Right atrium auricular region (tissue), 2 donors: ENCODE measurements at regions not wholly inside any gene's neighbourhood (a gene's known extent, or its start where the extent isn't known, plus 50 kb on each side); places are given as distances from the start of the nearest gene placed in this dataset.
A peak's percentile ranks its signal among the peaks of the same experiment; 100 is the strongest.

ENCODE experiments used
- DNase-seq: peaks from one replicate; pipeline ENCODE4 v3.0.0-alpha.2; 2019; ENCODE audit warnings: low spot score
- H3K27ac ChIP-seq, 2 donors: fragments of 200-600 bp; sonication (generic); 1 replicate in 1 of 2; 2 replicates in 1 of 2; pipeline ENCODE4 v1.5.1; 2016 to 2019
- H3K27me3 ChIP-seq, 2 donors: fragments of 200-600 bp; sonication (generic); one replicate each; pipeline versions ENCODE4 v1.5.1 to v1.6.0; 2017 to 2019
- H3K36me3 ChIP-seq: fragments of 200-600 bp; sonication (generic); one replicate; pipeline ENCODE4 v1.5.1; 2016
- H3K4me1 ChIP-seq, 2 donors: fragments of 200-600 bp; sonication (generic); one replicate each; pipeline versions ENCODE4 v1.5.1 to v1.6.0; 2017 to 2019
- H3K4me3 ChIP-seq, 2 donors: fragments of 200-600 bp; sonication (generic); 1 replicate in 1 of 2; 2 replicates in 1 of 2; pipeline ENCODE4 v1.5.1; 2017 to 2019; ENCODE audit warnings: mild to moderate bottlenecking in 1 of 2, moderate library complexity in 1 of 2
- H3K9me3 ChIP-seq, 2 donors: fragments of 200-600 bp; sonication (generic); one replicate each; pipeline ENCODE4 v1.5.1; 2019
- CTCF ChIP-seq, 2 donors: fragments of 200-600 bp; sonication (generic); IDR thresholded peaks; one replicate each; pipeline ENCODE4 v1.5.1; 2019; ENCODE audit warnings: antibody characterized with exemption in 2 of 2

- TF ChIP-seq CTCF (IDR thresholded peaks at IDR 0.05), result no peak
- Histone ChIP-seq H3K4me1 (peaks cover 0 to 5% of the 10 kb centered on the region in 2 donors), H3K36me3 (no peaks in the 10 kb centered on the region), H3K27me3 (no peaks in the 10 kb centered on the region), H3K4me3 (no peak overlapping the region), H3K9me3 (no peaks in the 10 kb centered on the region), H3K27ac (peak overlapping the region; percentile 30 to 39)
- DNase-seq, result no peak
Observed at GRCh38 chr1:244137725-244138124, 86.6 kb downstream of the ZBTB18 start.

DNA sequence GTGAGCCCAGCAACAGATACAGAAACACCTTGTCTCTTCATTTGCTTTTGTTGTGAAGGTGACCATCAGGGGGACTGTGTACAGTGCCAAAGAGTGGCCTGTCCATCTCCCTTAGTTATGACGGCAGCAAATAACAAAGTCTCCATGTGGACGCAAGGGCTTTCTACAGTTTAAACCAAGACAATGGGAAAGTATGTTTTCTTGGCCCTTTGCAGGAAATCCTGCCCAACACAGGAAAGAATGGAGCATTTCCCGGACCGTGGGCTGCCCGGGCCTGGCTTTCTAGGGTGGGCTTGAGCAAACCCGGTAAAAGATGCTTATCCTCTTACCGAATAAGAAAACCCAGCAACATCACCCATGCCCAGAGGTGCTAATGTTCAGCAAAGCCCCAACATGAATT, 87.3 kb downstream of the ZBTB18 start:
- TF ChIP-seq CTCF (IDR thresholded peaks at IDR 0.05), result no peak
- H3K9me3 ChIP-seq, result no peaks in the 10 kb centered on the region
- peaks cover 0 to 5% of the 10 kb centered on the region in 2 donors for H3K4me1 ChIP-seq
- H3K27me3 ChIP-seq, result no peaks in the 10 kb centered on the region
- peak overlapping the region in 1 of 2 donors; percentile 39 for H3K27ac ChIP-seq
- DNase-seq, result no peak
- H3K4me3 ChIP-seq, result no peak overlapping the region
- no peaks in the 10 kb centered on the region for H3K36me3 ChIP-seq

DNA sequence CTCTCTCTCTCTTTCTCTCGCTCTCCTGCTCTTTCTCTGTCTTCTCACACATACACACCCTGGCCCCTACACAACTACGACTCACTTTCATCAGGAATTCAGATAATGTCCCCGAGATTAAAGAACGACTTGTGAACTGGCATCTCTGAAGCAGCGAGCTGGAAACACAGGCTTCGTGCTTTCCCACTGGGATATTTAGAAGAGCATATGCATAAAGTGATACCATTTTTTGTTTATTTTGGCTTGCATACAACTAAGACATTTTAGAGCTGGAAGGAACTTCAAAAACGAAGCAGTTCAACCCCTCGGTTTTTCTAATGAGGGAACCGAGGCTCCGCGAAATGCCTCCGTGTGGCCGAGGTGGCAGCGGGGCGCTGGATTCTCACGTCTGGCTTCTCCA, 88.6 kb downstream of the ZBTB18 start:
- Histone ChIP-seq H3K27ac (no peak overlapping the region), H3K9me3 (no peaks in the 10 kb centered on the region), H3K36me3 (no peaks in the 10 kb centered on the region), H3K4me3 (peak overlapping the region in 1 of 2 donors; percentile 4), H3K27me3 (no peaks in the 10 kb centered on the region), H3K4me1 (peaks cover 0 to 5% of the 10 kb centered on the region in 2 donors)
- no peak for TF ChIP-seq CTCF (IDR thresholded peaks at IDR 0.05)
- DNase-seq, result no peak

- H3K4me1 ChIP-seq, result peaks cover 0 to 5% of the 10 kb centered on the region in 2 donors
- DNase-seq, result no peak
- TF ChIP-seq CTCF (IDR thresholded peaks at IDR 0.05), result no peak
- H3K27ac ChIP-seq, result no peak overlapping the region
- H3K27me3 ChIP-seq, result no peaks in the 10 kb centered on the region
- H3K36me3 ChIP-seq, result no peaks in the 10 kb centered on the region
- no peaks in the 10 kb centered on the region for H3K9me3 ChIP-seq
- no peak overlapping the region for H3K4me3 ChIP-seq
Observed at GRCh38 chr1:244140420-244140819, 89.3 kb downstream of the ZBTB18 start.

GRCh38 chr1:244144053-244144452, 93.0 kb downstream of the ZBTB18 start:
- H3K36me3 ChIP-seq, result no peaks in the 10 kb centered on the region

More at GRCh38 chr1:244144053-244144452, 93.0 kb downstream of the ZBTB18 start:
- Histone ChIP-seq H3K27ac (no peak overlapping the region), H3K4me1 (peaks cover 0 to 4% of the 10 kb centered on the region in 2 donors), H3K27me3 (no peaks in the 10 kb centered on the region), H3K4me3 (no peak overlapping the region), H3K9me3 (no peaks in the 10 kb centered on the region)
- no peak for TF ChIP-seq CTCF (IDR thresholded peaks at IDR 0.05)
- no peak for DNase-seq
